ENCODE measurements at regions not wholly inside any gene's neighbourhood (a gene's known extent, or its start where the extent isn't known, plus 50 kb on each side); places are given as distances from the start of the nearest gene placed in this dataset.

GRCh38 chr3:127113571-127113891 is 79.4 kb upstream of the PRR23E start:
- no peak for TF ChIP-seq CTCF (conservative IDR thresholded peaks at IDR 0.05)
- H3K14ac ChIP-seq (ENCODE audit: insufficient read depth, low read length), result no peak overlapping the region
- no peak overlapping the region for H2BK120ac ChIP-seq (ENCODE audit: low read depth, low read length, poor library complexity, severe bottlenecking)
- no peak overlapping the region for H3K27ac Mint-ChIP-seq
- H4K20me1 ChIP-seq (ENCODE audit: control insufficient read depth, insufficient read depth, insufficient read length), result no peaks in the 10 kb centered on the region
- H2BK5ac ChIP-seq (ENCODE audit: insufficient read length, low read length), result no peak overlapping the region
- H3K9ac ChIP-seq (ENCODE audit: extremely low read depth, insufficient read length, low read length), result no peak overlapping the region
- no peak overlapping the region for H2BK15ac ChIP-seq (ENCODE audit: low read depth, low read length)
- H4K91ac ChIP-seq (ENCODE audit: insufficient read length, low read depth, low read length), result no peak overlapping the region
- H3K23ac ChIP-seq (ENCODE audit: insufficient read length, low read depth, low read length), result no peak overlapping the region
- H4K8ac ChIP-seq (replicated peaks; ENCODE audit: insufficient read length, low read depth, low read length), result no peak overlapping the region
- H3K4me3 Mint-ChIP-seq, result no peak overlapping the region
- no peak overlapping the region for H3K18ac ChIP-seq (ENCODE audit: insufficient read length, low read depth, low read length)
- no peak for DNase-seq
- no peak overlapping the region for H2BK12ac ChIP-seq (ENCODE audit: insufficient read length, low read depth, low read length)
- no peak overlapping the region for H3T11ph ChIP-seq (ENCODE audit: low read length)
- no peak overlapping the region for H3K4me2 ChIP-seq (ENCODE audit: insufficient read depth, insufficient read length, low read length)
- no peaks in the 10 kb centered on the region for H3K27me3 ChIP-seq (ENCODE audit: insufficient read depth, low read length)
- H3K9me3 ChIP-seq (ENCODE audit: control insufficient read depth, low read depth, low read length), result peaks cover 10% of the 10 kb centered on the region
- no CpG with 5 or more reads among the region's 1 CpG for WGBS (ENCODE audit: extremely low coverage, insufficient read length, low lambda C conversion rate)
- no peak overlapping the region for H3K27ac ChIP-seq (ENCODE audit: insufficient read length, low read depth, low read length)
- no peak overlapping the region for H3K4ac ChIP-seq (ENCODE audit: low read depth, low read length)
- H3K4me1 ChIP-seq (ENCODE audit: insufficient read depth, low read length), result 0 out of 2 replicates have a peak, but pooled peaks cover 2% of the 10 kb centered on the region
- H3K79me1 ChIP-seq (ENCODE audit: insufficient read depth, low read depth, low read length, poor library complexity, severe bottlenecking), result no peaks in the 10 kb centered on the region
- no peak overlapping the region for H2AK5ac ChIP-seq (ENCODE audit: insufficient read length, low read length)
- H3K27me3 Mint-ChIP-seq (ENCODE audit: low read depth), result peaks cover 20% of the 10 kb centered on the region
- H3K23me2 ChIP-seq (ENCODE audit: insufficient read length, low read depth, low read length, poor library complexity, severe bottlenecking), result no peaks in the 10 kb centered on the region
- peaks cover 17 to 26% of the 10 kb centered on the region in 2 experiments for H3K9me3 Mint-ChIP-seq
- no peak overlapping the region for H4K5ac ChIP-seq (ENCODE audit: insufficient read length, low read depth, low read length)
- H2BK20ac ChIP-seq (ENCODE audit: low read depth, low read length, poor library complexity, severe bottlenecking), result no peak overlapping the region
- no peak overlapping the region for H3K56ac ChIP-seq (ENCODE audit: insufficient read length, low read depth, low read length)
- no peaks in the 10 kb centered on the region for H3K79me2 ChIP-seq (ENCODE audit: insufficient read depth, low read length)
- H2AFZ ChIP-seq (ENCODE audit: low read length), result no peak overlapping the region
- H3K4me1 Mint-ChIP-seq, result peaks cover 54 to 62% of the 10 kb centered on the region in 2 experiments
- peaks cover 11 to 35% (median 11%) of the 10 kb centered on the region in 3 experiments for H3K36me3 Mint-ChIP-seq (ENCODE audit: insufficient read depth in 1 of 3, low read depth in 3 of 3)

All from H9 (cell line).